Panc1 (cell line): ENCODE measurements at regions not wholly inside any gene's neighbourhood (a gene's known extent, or its start where the extent isn't known, plus 50 kb on each side); places are given as distances from the start of the nearest gene placed in this dataset.

ENCODE experiments used
- ATAC-seq: fragments of 200-7000 bp; cut with Tn5 transposase; 2 replicates; pipeline ENCODE4 v1.9.1; 2020; ENCODE audit warnings: mild to moderate bottlenecking, moderate library complexity
- BruUV-seq: library from RNA; stranded (reverse); fragments of 400-500 nt; replicated peaks from 2 replicates; lab custom pipeline; 2021; lab: Mats Ljungman, UMichigan
- CTCF ChIA-PET: fragments of 300-600 bp; sonication (Branson Sonifier 250); formaldehyde crosslinking; loops from one replicate; lab custom pipeline; 2022; ENCODE audit warnings: antibody characterized with exemption; lab: Charles Lee
- POLR2A ChIA-PET: fragments of 300-600 bp; sonication (Branson Sonifier 250); formaldehyde crosslinking; loops from one replicate; lab custom pipeline; 2022; ENCODE audit warnings: antibody characterized with exemption; lab: Charles Lee
- DNase-seq: peaks from one replicate; pipeline ENCODE4 v3.0.0-alpha.2; 2010; ENCODE audit warnings: low read depth, low spot score
- H3K27ac ChIP-seq: 2 replicates; pipeline ENCODE4 v1.5.1; 2011; ENCODE audit warnings: mild to moderate bottlenecking, low read length, inconsistent platforms
- H3K27me3 ChIP-seq: fragments of 200-500 bp; sonication (Bioruptor generic); 2 replicates; pipeline ENCODE4 v1.6.0; 2014; ENCODE audit warnings: low read length, inconsistent platforms; ENCODE audit not compliant: control insufficient read depth, insufficient read depth
- H3K36me3 ChIP-seq: fragments of 200-500 bp; sonication (Bioruptor generic); 2 replicates; pipeline ENCODE4 v1.5.1; 2014; ENCODE audit warnings: inconsistent platforms, mild to moderate bottlenecking, low read length, moderate library complexity; ENCODE audit not compliant: control insufficient read depth, insufficient read depth
- H3K4me1 ChIP-seq: 2 replicates; pipeline ENCODE4 v1.5.1; 2011; ENCODE audit warnings: inconsistent platforms, mild to moderate bottlenecking, low read length, moderate library complexity; ENCODE audit not compliant: control insufficient read depth, insufficient read depth
- H3K4me3 ChIP-seq, 2 experiments: 2 replicates each; pipeline ENCODE4 v1.5.1; 2011 to 2012; ENCODE audit warnings: low read depth in 2 of 2, low read length in 2 of 2, mild to moderate bottlenecking in 2 of 2, inconsistent platforms in 1 of 2, moderate library complexity in 1 of 2
- H3K9me3 ChIP-seq: fragments of 200-500 bp; sonication (Bioruptor generic); 2 replicates; pipeline ENCODE4 v1.5.1; 2014; ENCODE audit warnings: low read depth, mild to moderate bottlenecking, inconsistent platforms, low read length, moderate library complexity; ENCODE audit not compliant: control insufficient read depth, insufficient read depth
- CTCF ChIP-seq: fragments of 450-650 bp; IDR thresholded peaks from 2 replicates; pipeline ENCODE4 v1.5.1; 2017; ENCODE audit warnings: mild to moderate bottlenecking
- POLR2AphosphoS5 ChIP-seq: IDR thresholded peaks from 2 replicates; pipeline ENCODE4 v1.6.1; 2012; ENCODE audit warnings: mild to moderate bottlenecking, low read depth, low read length, moderate library complexity
- REST ChIP-seq, 2 experiments: IDR thresholded peaks; 2 replicates each; pipeline ENCODE4 v1.6.1; 2011 to 2012; ENCODE audit warnings: low read depth in 2 of 2, control low read depth in 1 of 2, low read length in 1 of 2, mild to moderate bottlenecking in 1 of 2, moderate library complexity in 1 of 2; ENCODE audit not compliant: insufficient read depth in 1 of 2
- SIN3A ChIP-seq: IDR thresholded peaks from 2 replicates; pipeline ENCODE4 v1.6.1; 2012; ENCODE audit warnings: low read depth, mild to moderate bottlenecking, low read length, moderate library complexity, borderline replicate concordance; ENCODE audit not compliant: insufficient read depth
- TCF7L2 ChIP-seq: IDR thresholded peaks from 2 replicates; pipeline ENCODE4 v1.6.1; 2011; ENCODE audit warnings: mild to moderate bottlenecking, low read depth, low read length, inconsistent platforms
- in situ Hi-C: cut with HindIII; loops from 2 replicates; pipeline ENCODE4 v1.10.0; 2016; ENCODE audit warnings: low sequenced_read_pairs, low pct_unique_long_range_greater_than_20kb
- intact Hi-C: fragments of 100-400 bp; cut with micrococcal nuclease; formaldehyde crosslinking; loops from one replicate; pipeline ENCODE4 v1.10.0; 2022; ENCODE audit not compliant: unreplicated experiment

- ChIA-PET POLR2A (no interaction called here), CTCF (no interaction called here)
- DNase-seq = no peak
- H3K4me1 ChIP-seq = no peaks in the 10 kb centered on the region
- no peak for ATAC-seq
- in situ Hi-C loops (no loop called here), intact Hi-C loops (no loop called here)
- BruUV-seq = no TSS peak
- H3K27ac ChIP-seq = no peak overlapping the region
- H3K27me3 ChIP-seq = no peaks in the 10 kb centered on the region
- H3K4me3 ChIP-seq = no peak overlapping the region
- H3K9me3 ChIP-seq = no peaks in the 10 kb centered on the region
- TF ChIP-seq POLR2AphosphoS5 (no peak), REST (IDR thresholded peaks at IDR 0.05; ENCODE audit: insufficient read depth in 1 of 2, low read depth in 2 of 2, low read length in 1 of 2) (no peak), SIN3A (no peak), CTCF (no peak), TCF7L2 (no peak)
- H3K36me3 ChIP-seq = no peaks in the 10 kb centered on the region
Observed at GRCh38 chr10:128945398-128945797, 521.6 kb upstream of the MGMT start.

GRCh38 chr10:128950159-128950915 lies 516.7 kb upstream of the MGMT start:
- Histone ChIP-seq H3K36me3 (no peaks in the 10 kb centered on the region), H3K9me3 (no peaks in the 10 kb centered on the region), H3K4me1 (no peaks in the 10 kb centered on the region; the same call in 1 of the 2 replicates), H3K27me3 (peaks cover 3% of the 10 kb centered on the region), H3K4me3 (no peak overlapping the region), H3K27ac (no peak overlapping the region)
- DNase-seq (no peak), ATAC-seq (no peak)
- no TSS peak for BruUV-seq
- in situ Hi-C loops (no loop called here), intact Hi-C loops (no loop called here)
- TF ChIP-seq CTCF (no peak), POLR2AphosphoS5 (no peak), TCF7L2 (no peak)
- ChIA-PET POLR2A (no interaction called here), CTCF (no interaction called here)
